ENCODE measurements at regions not wholly inside any gene's neighbourhood (a gene's known extent, or its start where the extent isn't known, plus 50 kb on each side); places are given as distances from the start of the nearest gene placed in this dataset.

GRCh38 chr4:67054896-67055295, 490.4 kb downstream of the CENPC start:
- TF ChIP-seq, protein P1, sequence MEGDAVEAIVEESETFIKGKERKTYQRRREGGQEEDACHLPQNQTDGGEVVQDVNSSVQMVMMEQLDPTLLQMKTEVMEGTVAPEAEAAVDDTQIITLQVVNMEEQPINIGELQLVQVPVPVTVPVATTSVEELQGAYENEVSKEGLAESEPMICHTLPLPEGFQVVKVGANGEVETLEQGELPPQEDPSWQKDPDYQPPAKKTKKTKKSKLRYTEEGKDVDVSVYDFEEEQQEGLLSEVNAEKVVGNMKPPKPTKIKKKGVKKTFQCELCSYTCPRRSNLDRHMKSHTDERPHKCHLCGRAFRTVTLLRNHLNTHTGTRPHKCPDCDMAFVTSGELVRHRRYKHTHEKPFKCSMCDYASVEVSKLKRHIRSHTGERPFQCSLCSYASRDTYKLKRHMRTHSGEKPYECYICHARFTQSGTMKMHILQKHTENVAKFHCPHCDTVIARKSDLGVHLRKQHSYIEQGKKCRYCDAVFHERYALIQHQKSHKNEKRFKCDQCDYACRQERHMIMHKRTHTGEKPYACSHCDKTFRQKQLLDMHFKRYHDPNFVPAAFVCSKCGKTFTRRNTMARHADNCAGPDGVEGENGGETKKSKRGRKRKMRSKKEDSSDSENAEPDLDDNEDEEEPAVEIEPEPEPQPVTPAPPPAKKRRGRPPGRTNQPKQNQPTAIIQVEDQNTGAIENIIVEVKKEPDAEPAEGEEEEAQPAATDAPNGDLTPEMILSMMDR (IDR thresholded peaks at IDR 0.05; ENCODE audit: insufficient read depth, low read length): no peak
- TF ChIP-seq GABPA (IDR thresholded peaks at IDR 0.05; ENCODE audit: low read depth): no peak
- TF ChIP-seq SPI1 (IDR thresholded peaks at IDR 0.05; ENCODE audit: borderline replicate concordance, low read depth): no peak

Measured in HL-60 (cell line).